ENCODE measurements at regions not wholly inside any gene's neighbourhood (a gene's known extent, or its start where the extent isn't known, plus 50 kb on each side); places are given as distances from the start of the nearest gene placed in this dataset.

DNA sequence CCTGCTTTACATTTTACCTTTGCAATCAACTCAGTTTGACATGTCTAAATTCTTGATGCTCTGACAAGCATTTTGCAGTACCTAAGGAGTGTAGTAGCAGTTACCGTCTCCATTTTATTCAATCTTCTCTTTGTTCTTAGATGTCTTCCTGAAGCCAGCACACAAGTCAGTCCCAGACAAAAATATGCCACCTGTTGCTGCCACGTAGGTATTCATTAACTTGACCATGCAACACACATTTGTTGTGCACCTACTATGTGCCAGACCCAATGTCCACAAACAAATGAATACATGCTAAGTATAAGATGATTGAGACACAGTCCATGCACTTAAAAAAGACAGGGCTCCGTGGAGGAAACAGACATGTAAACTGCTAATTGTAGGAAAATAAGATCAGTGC is 81.5 kb upstream of the NGF start:
- peaks cover 7% of the 10 kb centered on the region for H3F3A ChIP-seq (replicated peaks; ENCODE audit: insufficient read depth)
- no peak overlapping the region for H3K9ac ChIP-seq
- H3K36me3 ChIP-seq (replicated peaks in 1 of 2; ENCODE audit: control insufficient read depth in 1 of 2, insufficient read depth in 2 of 2, low read length in 1 of 2) = no peaks in the 10 kb centered on the region
- no peaks in the 10 kb centered on the region for H3K27me3 ChIP-seq (ENCODE audit: insufficient read depth)
- H3K9me2 ChIP-seq = no peaks in the 10 kb centered on the region
- H4K20me1 ChIP-seq (ENCODE audit: insufficient read depth) = no peaks in the 10 kb centered on the region
- H2AFZ ChIP-seq (ENCODE audit: low read depth) = no peak overlapping the region
- 75% methylated on average over 2 of the region's 3 CpGs for WGBS (ENCODE audit: low lambda C conversion rate)
- no peaks in the 10 kb centered on the region; a peak in 1 of 4 replicates for H3K4me1 ChIP-seq (ENCODE audit: control insufficient read depth in 1 of 2, insufficient read depth in 2 of 2, low read depth in 1 of 2, low read length in 1 of 2)
- CTCF ChIA-PET = no interaction called here
- H3K4me3 ChIP-seq (ENCODE audit: low read depth in 2 of 2, low read length in 1 of 2) = no peak overlapping the region
- H3K9me3 ChIP-seq = peaks cover 6% of the 10 kb centered on the region; the same call in 1 of the 2 replicates
- no peak overlapping the region for H3K27ac ChIP-seq (ENCODE audit: low read depth in 2 of 2, low read length in 1 of 2)
- POLR2A ChIA-PET = no interaction called here
- TF ChIP-seq, protein P1, sequence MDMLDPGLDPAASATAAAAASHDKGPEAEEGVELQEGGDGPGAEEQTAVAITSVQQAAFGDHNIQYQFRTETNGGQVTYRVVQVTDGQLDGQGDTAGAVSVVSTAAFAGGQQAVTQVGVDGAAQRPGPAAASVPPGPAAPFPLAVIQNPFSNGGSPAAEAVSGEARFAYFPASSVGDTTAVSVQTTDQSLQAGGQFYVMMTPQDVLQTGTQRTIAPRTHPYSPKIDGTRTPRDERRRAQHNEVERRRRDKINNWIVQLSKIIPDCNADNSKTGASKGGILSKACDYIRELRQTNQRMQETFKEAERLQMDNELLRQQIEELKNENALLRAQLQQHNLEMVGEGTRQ (IDR thresholded peaks at IDR 0.05; ENCODE audit: borderline replicate concordance, low read depth, low read length) = no peak
- TF ChIP-seq TCF12 (IDR thresholded peaks at IDR 0.05) = no peak
- no peak for TF ChIP-seq CTCF (IDR thresholded peaks at IDR 0.05)
- TF ChIP-seq FOXJ3 (CRISPR knock-in tag; IDR thresholded peaks at IDR 0.05) = no peak
- TF ChIP-seq JUND (IDR thresholded peaks at IDR 0.05) = no peak
- no peak for TF ChIP-seq GATA2 (CRISPR knock-in tag; IDR thresholded peaks at IDR 0.05)
- TF ChIP-seq MXI1 (IDR thresholded peaks at IDR 0.05; ENCODE audit: low read depth, low read length) = no peak
- TF ChIP-seq EZH2phosphoT487 (IDR thresholded peaks at IDR 0.05; ENCODE audit: borderline replicate concordance, low read depth) = no peak
- no peak for TF ChIP-seq SMC3 (IDR thresholded peaks at IDR 0.05; ENCODE audit: low read depth, low read length)
- TF ChIP-seq CHD2 (IDR thresholded peaks at IDR 0.05; ENCODE audit: low read length, partially characterized antibody) = no peak
- no peak for TF ChIP-seq IRF3 (IDR thresholded peaks at IDR 0.05; ENCODE audit: low read depth, low read length)
- TF ChIP-seq ZBTB33 (IDR thresholded peaks at IDR 0.05; ENCODE audit: borderline replicate concordance, low read depth) = no peak
- no peak for TF ChIP-seq NFIC (IDR thresholded peaks at IDR 0.05; ENCODE audit: borderline replicate concordance)
- no peak for TF ChIP-seq YY1 (IDR thresholded peaks at IDR 0.05; ENCODE audit: low read depth)
- no peak for TF ChIP-seq EP300 (IDR thresholded peaks at IDR 0.05; ENCODE audit: borderline replicate concordance in 1 of 2, low read depth in 1 of 2, low read length in 1 of 2)
- no peak for TF ChIP-seq TAF1 (IDR thresholded peaks at IDR 0.05; ENCODE audit: borderline replicate concordance, low read depth, low read length)
- TF ChIP-seq NRF1 (IDR thresholded peaks at IDR 0.05; ENCODE audit: low read depth, low read length) = no peak
- no peak for TF ChIP-seq GABPA (IDR thresholded peaks at IDR 0.05; ENCODE audit: low read depth)
- TF ChIP-seq RFX5 (IDR thresholded peaks at IDR 0.05; ENCODE audit: low read length) = no peak
- no peak overlapping the region for H3K4me2 ChIP-seq
- H3K79me2 ChIP-seq (ENCODE audit: insufficient read depth) = no peaks in the 10 kb centered on the region
- DNase-seq = no peak
